SKM-1 treated with dmso at 0.1 percent for 144 hours (cell line): ENCODE measurements at regions not wholly inside any gene's neighbourhood (a gene's known extent, or its start where the extent isn't known, plus 50 kb on each side); places are given as distances from the start of the nearest gene placed in this dataset.
"Not testable (repeated sequence)": the region's sequence is repeated elsewhere in the genome, so short reads cannot be mapped to it uniquely, and the experiment has no call there.

Experiments
- DNase-seq: peaks from one replicate; lab custom pipeline; 2025; ENCODE audit not compliant: unreplicated experiment; lab: John Stamatoyannopoulos, UW

GRCh38 chr14:48738186-48738925 lies 847.8 kb downstream of the RPS29 start:
- DNase-seq, result no peak

GRCh38 chr14:48735607-48736006 lies 850.6 kb downstream of the RPS29 start:
- DNase-seq, result no peak

DNA sequence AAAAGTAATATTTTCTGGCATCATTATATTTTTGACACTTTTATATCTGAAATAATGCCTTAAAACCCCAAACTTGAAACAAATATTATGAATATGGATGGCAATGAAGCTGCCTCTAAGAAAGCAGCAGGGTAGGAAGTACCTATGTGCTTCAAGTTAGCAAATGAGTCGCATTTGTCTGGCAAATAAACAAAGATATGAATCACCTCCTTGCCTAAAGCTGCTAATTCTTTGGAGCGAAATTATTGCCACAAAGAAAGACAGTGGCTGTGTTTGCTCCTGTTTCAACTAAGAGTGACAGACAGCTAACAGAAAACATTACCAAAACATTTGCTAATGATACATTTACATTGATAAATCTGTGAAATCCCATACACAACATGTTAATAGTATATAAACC lies 854.9 kb downstream of the RPS29 start:
- DNase-seq, result no peak

- DNase-seq, result no peak
Measured at GRCh38 chr14:48726080-48726642, 860.0 kb downstream of the RPS29 start.

DNA sequence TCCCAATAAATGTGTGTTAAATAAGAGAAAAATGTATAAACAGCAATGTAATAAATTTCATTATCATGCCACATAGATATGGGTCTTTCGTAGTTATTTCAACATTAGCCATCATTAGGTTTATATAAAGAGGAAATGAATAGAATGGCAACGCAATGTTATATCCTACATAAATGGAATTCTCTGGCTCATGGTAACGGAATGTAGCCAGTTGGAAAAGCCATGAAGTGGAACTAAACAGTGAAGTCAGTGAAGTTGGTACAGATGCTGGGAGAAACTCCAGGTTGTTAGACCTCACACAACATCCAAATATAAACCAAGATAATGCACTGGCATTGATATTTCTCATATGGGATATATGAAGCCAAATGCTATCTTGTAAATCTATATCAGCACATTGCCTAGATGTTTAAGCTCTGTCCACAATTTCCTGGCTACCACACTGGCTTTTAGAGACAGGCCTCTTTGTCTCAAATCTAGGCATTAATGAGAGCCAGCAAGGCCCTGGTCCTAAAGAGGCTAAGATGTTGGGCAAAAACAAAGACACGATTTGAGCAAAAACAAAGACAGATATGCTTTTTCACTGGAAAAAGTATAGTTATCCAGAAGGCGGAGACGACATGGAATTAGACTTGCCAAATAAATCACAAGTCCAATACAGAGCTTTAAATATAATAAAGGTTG lies 861.0 kb downstream of the RPS29 start:
- DNase-seq, result no peak

DNA sequence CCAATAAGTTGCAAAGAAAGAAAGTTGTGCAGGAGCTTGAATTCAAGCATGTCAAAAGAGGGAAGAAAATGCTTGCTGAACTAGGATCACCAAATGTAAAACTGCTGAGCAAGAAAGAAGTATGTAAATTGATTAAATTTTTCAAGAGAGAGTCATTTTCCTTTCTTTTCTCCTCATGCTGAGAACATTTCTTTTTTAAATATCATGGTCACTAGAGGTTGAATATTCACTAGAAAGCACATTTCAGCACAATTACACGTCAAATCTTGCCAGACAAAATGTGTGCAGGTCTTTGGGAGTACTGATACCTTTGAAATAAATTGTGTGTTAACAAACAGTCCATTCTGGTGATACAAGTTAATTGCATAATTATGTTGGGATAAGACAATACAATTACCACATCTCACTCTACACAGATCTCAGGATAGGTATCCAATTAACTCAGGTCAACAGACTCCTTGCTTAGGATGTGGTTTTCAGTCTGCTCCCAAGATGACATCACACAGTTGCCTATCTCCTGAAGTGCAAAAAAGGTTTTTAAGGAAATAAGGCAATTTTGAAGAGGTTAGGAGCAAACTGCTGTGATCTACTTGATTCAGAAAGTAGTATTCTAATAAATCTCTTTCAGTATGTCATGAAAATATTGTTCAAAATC lies 862.2 kb downstream of the RPS29 start:
- DNase-seq, result no peak

GRCh38 chr14:48714366-48714765 lies 871.8 kb downstream of the RPS29 start:
- no peak for DNase-seq

DNA sequence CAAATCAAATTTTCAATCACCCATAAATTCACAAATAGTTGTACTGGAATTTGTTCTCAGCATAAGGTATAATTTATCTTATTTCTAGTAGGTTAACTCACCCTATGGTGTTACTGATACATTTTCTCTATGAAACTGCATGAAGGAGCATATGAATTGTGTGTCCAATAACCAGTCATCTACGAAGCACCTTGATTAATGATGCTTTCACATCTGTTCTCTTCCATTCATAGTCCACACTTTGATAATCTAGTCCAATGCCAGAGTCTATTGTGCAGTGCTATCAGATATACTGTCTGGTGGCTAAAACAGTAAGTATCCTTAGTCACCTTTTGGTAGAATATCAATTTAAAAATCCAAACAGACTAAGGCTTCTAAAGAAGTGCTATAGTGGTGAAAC lies 876.0 kb downstream of the RPS29 start:
- no peak for DNase-seq

- no peak for DNase-seq
Measured at GRCh38 chr14:48709277-48709785, 876.8 kb downstream of the RPS29 start.

DNA sequence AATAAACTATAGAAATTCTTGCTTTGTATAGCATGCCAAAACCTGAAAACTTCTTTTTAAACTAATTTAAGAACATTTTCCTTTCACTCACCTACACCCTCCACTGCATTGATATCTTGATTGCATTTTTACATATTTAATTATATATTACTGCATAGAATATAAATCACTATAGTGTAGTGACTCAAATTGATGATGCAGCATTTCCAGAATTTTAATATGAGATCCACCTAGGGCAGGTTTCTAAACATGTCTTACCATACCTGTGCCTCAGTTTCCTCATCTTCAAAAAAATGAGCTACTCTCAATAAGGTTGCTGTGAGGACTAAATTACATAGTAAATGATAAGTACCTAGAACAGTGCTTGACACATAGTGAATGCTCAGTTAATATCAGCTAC lies 881.5 kb downstream of the RPS29 start:
- DNase-seq, result no peak

- DNase-seq, result no peak
Measured at GRCh38 chr14:48703728-48704467, 882.3 kb downstream of the RPS29 start.

- not testable (repeated sequence) for DNase-seq
Measured at GRCh38 chr14:48697362-48697761, 888.8 kb downstream of the RPS29 start.

GRCh38 chr14:48693793-48694192 lies 892.4 kb downstream of the RPS29 start:
- no peak for DNase-seq

GRCh38 chr14:48690349-48690748 lies 895.8 kb downstream of the RPS29 start:
- DNase-seq, result no peak

GRCh38 chr14:48686650-48687049 lies 899.5 kb downstream of the RPS29 start:
- DNase-seq, result no peak

DNA sequence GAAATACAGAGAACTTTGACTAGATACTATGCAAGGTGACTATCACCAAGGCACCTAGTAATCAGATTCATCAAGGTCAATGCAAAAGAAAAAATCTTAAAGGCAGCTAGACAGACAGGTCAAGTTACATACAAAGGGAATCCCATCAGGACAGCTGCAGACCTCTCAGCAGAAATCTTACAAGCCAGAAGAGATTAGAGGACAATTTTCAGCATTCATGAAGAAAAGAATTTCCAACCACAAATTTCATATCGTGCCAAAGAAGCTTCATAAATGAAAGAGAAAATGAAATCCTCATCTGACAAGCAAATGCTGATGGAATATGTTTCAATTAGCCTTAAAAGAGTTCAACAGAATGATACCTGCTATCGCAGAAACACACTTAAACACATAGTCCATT lies 913.7 kb downstream of the RPS29 start:
- no peak for DNase-seq

- no peak for DNase-seq
Measured at GRCh38 chr14:48670939-48671338, 915.2 kb downstream of the RPS29 start.

- no peak for DNase-seq
Measured at GRCh38 chr14:48665077-48665784, 920.9 kb downstream of the RPS29 start.

GRCh38 chr14:48643241-48643640 lies 942.9 kb downstream of the RPS29 start:
- no peak for DNase-seq

GRCh38 chr14:48628870-48629269 lies 953.5 kb upstream of the MDGA2 start:
- DNase-seq, result no peak
